ENCODE measurements at regions not wholly inside any gene's neighbourhood (a gene's known extent, or its start where the extent isn't known, plus 50 kb on each side); places are given as distances from the start of the nearest gene placed in this dataset.

DNA sequence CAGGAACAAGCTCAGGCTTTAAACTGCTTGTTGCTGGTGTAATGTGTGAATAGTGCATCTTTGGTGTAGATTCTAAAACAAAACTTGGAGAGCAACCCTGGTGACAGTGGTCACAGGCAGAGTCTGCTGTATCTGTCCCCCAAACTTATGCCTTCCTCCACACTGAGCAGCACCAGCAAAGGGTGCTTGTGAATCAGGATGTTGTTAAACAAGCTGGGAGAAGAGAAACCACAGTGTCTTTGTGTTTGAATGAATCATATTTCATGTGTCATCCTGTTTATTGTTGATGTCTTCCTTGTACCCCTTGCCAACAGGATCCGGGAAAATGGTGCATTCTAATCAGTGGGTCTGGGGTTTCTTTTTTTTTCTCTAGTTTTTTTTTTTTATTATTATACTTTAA lies 91.9 kb upstream of the COG2 start:
- TF ChIP-seq, protein P1, sequence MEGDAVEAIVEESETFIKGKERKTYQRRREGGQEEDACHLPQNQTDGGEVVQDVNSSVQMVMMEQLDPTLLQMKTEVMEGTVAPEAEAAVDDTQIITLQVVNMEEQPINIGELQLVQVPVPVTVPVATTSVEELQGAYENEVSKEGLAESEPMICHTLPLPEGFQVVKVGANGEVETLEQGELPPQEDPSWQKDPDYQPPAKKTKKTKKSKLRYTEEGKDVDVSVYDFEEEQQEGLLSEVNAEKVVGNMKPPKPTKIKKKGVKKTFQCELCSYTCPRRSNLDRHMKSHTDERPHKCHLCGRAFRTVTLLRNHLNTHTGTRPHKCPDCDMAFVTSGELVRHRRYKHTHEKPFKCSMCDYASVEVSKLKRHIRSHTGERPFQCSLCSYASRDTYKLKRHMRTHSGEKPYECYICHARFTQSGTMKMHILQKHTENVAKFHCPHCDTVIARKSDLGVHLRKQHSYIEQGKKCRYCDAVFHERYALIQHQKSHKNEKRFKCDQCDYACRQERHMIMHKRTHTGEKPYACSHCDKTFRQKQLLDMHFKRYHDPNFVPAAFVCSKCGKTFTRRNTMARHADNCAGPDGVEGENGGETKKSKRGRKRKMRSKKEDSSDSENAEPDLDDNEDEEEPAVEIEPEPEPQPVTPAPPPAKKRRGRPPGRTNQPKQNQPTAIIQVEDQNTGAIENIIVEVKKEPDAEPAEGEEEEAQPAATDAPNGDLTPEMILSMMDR (IDR thresholded peaks at IDR 0.05) = no peak
- TF ChIP-seq POLR2A (IDR thresholded peaks at IDR 0.05) = no peak

Measured in testis (tissue), 2 donors.